ENCODE measurements at regions not wholly inside any gene's neighbourhood (a gene's known extent, or its start where the extent isn't known, plus 50 kb on each side); places are given as distances from the start of the nearest gene placed in this dataset.

GRCh38 chr15:53401503-53401902 is 358.0 kb downstream of the WDR72 start (continued):
- TF ChIP-seq, protein P1, sequence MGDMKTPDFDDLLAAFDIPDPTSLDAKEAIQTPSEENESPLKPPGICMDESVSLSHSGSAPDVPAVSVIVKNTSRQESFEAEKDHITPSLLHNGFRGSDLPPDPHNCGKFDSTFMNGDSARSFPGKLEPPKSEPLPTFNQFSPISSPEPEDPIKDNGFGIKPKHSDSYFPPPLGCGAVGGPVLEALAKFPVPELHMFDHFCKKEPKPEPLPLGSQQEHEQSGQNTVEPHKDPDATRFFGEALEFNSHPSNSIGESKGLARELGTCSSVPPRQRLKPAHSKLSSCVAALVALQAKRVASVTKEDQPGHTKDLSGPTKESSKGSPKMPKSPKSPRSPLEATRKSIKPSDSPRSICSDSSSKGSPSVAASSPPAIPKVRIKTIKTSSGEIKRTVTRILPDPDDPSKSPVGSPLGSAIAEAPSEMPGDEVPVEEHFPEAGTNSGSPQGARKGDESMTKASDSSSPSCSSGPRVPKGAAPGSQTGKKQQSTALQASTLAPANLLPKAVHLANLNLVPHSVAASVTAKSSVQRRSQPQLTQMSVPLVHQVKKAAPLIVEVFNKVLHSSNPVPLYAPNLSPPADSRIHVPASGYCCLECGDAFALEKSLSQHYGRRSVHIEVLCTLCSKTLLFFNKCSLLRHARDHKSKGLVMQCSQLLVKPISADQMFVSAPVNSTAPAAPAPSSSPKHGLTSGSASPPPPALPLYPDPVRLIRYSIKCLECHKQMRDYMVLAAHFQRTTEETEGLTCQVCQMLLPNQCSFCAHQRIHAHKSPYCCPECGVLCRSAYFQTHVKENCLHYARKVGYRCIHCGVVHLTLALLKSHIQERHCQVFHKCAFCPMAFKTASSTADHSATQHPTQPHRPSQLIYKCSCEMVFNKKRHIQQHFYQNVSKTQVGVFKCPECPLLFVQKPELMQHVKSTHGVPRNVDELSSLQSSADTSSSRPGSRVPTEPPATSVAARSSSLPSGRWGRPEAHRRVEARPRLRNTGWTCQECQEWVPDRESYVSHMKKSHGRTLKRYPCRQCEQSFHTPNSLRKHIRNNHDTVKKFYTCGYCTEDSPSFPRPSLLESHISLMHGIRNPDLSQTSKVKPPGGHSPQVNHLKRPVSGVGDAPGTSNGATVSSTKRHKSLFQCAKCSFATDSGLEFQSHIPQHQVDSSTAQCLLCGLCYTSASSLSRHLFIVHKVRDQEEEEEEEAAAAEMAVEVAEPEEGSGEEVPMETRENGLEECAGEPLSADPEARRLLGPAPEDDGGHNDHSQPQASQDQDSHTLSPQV (IDR thresholded peaks at IDR 0.05), result no peak
- TF ChIP-seq FOXJ2 (tag; IDR thresholded peaks at IDR 0.05) (no peak), ATF7 (IDR thresholded peaks at IDR 0.05) (no peak), ESRRA (IDR thresholded peaks at IDR 0.05; ENCODE audit: borderline replicate concordance, low read depth) (no peak), CBX8 (IDR thresholded peaks at IDR 0.05; ENCODE audit: borderline replicate concordance, extremely low read depth, low read depth, low read length, poor library complexity, severe bottlenecking) (no peak)

- Histone ChIP-seq H3K4me2 (ENCODE audit: insufficient read depth, low read length) (no peak overlapping the region), H3K27me3 (ENCODE audit: control insufficient read depth in 2 of 2, insufficient read depth in 2 of 2, low read length in 2 of 2) (no peaks in the 10 kb centered on the region), H3K4me1 (replicated peaks in 1 of 2; ENCODE audit: control insufficient read depth in 2 of 2, insufficient read depth in 2 of 2, low read length in 2 of 2) (no peaks in the 10 kb centered on the region), H3K9me1 (ENCODE audit: control insufficient read depth, insufficient read depth, low read length) (no peaks in the 10 kb centered on the region), H4K20me1 (replicated peaks; ENCODE audit: control insufficient read depth, insufficient read depth, low read length) (no peaks in the 10 kb centered on the region), H3K9me3 (replicated peaks; ENCODE audit: control insufficient read depth, insufficient read depth, low read depth, low read length) (no peaks in the 10 kb centered on the region), H3K27ac (ENCODE audit: extremely low read depth, low read depth, low read length) (no peak overlapping the region), H3K4me3 (no peak overlapping the region), H3K36me3 (ENCODE audit: control insufficient read depth, insufficient read depth, low read length) (no peaks in the 10 kb centered on the region), H3K79me2 (ENCODE audit: control insufficient read depth, insufficient read depth, low read length) (no peaks in the 10 kb centered on the region), H3K9ac (ENCODE audit: insufficient read depth in 1 of 2, low read depth in 2 of 2, low read length in 2 of 2) (no peak overlapping the region), H2AFZ (ENCODE audit: low read depth, low read length) (no peak overlapping the region)
- no TSS peak for BruUV-seq (replicated peaks)
- FAIRE-seq (no peak), DNase-seq (ENCODE audit: extremely low read depth in 1 of 4, low spot score in 3 of 4) (no peak), ATAC-seq (no peak)
- POLR2A ChIA-PET, result no interaction called here
- in situ Hi-C loops (cut with MboI), result no loop called here
- CTCF ChIA-PET (ENCODE audit: low intra/inter-chr PET ratio), result no interaction called here
- intact Hi-C loops (cut with micrococcal nuclease), result no loop called here
- 4% methylated on average over 3 of the region's 5 CpGs for WGBS (ENCODE audit: insufficient coverage, low coverage, missing lambda C conversion rate)
- TF ChIP-seq L3MBTL2 (IDR thresholded peaks at IDR 0.05), result no peak
- TF ChIP-seq, protein P2, sequence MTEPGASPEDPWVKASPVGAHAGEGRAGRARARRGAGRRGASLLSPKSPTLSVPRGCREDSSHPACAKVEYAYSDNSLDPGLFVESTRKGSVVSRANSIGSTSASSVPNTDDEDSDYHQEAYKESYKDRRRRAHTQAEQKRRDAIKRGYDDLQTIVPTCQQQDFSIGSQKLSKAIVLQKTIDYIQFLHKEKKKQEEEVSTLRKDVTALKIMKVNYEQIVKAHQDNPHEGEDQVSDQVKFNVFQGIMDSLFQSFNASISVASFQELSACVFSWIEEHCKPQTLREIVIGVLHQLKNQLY (CRISPR knock-in tag; conservative IDR thresholded peaks at IDR 0.05), result no peak
- no peak for TF ChIP-seq THRAP3 (IDR thresholded peaks at IDR 0.05; ENCODE audit: borderline replicate concordance)
- no peak for TF ChIP-seq CCAR2 (IDR thresholded peaks at IDR 0.05; ENCODE audit: low read depth, low read length)
- no peak for TF ChIP-seq SMAD4 (CRISPR knock-in tag; conservative IDR thresholded peaks at IDR 0.05)
- TF ChIP-seq DDX20 (tag; IDR thresholded peaks at IDR 0.05; ENCODE audit: low read depth), result no peak
- no peak for TF ChIP-seq GTF2B (IDR thresholded peaks at IDR 0.05; ENCODE audit: extremely low read depth, insufficient read length)
- TF ChIP-seq FOXO4 (CRISPR knock-in tag; IDR thresholded peaks at IDR 0.05), result no peak
- no peak for TF ChIP-seq TAF1 (IDR thresholded peaks at IDR 0.05; ENCODE audit: control insufficient read depth, extremely low read depth, insufficient read depth, low read length, severe bottlenecking)
- TF ChIP-seq RCOR1 (IDR thresholded peaks at IDR 0.05; ENCODE audit: borderline replicate concordance in 1 of 2, low read depth in 2 of 2, low read length in 2 of 2), result no peak
These were observed 358.5 kb downstream of the WDR72 start for GRCh38 chr15:53400986-53401385.
